WTC11 (cell line): ENCODE measurements at regions not wholly inside any gene's neighbourhood (a gene's known extent, or its start where the extent isn't known, plus 50 kb on each side); places are given as distances from the start of the nearest gene placed in this dataset.
"Not testable (repeated sequence)": the region's sequence is repeated elsewhere in the genome, so short reads cannot be mapped to it uniquely, and the experiment has no call there.

ENCODE experiments used
- ATAC-seq: fragments of 200-7000 bp; cut with Tn5 transposase; 2 replicates; pipeline ENCODE4 v1.10.0; 2021; ENCODE audit warnings: mild to moderate bottlenecking, moderate library complexity
- CTCF ChIA-PET: fragments of 300-600 bp; sonication (Branson Sonifier 250); formaldehyde crosslinking; loops from one replicate; lab custom pipeline; 2021; ENCODE audit warnings: antibody characterized with exemption; lab: Charles Lee
- POLR2A ChIA-PET: fragments of 350-600 bp; sonication (Branson Sonifier 250); formaldehyde crosslinking; loops from one replicate; lab custom pipeline; 2021; ENCODE audit warnings: antibody characterized with exemption; lab: Charles Lee
- DNase-seq: peaks from one replicate; pipeline ENCODE4 v3.0.0; 2021; ENCODE audit warnings: low spot score
- H3K27ac Mint-ChIP-seq: 2 replicates; pipeline ENCODE4 v1.8.0; 2021; ENCODE audit warnings: mixed read lengths
- H3K27me3 Mint-ChIP-seq: 2 replicates; pipeline ENCODE4 v1.8.0; 2021; ENCODE audit warnings: low read depth, mild to moderate bottlenecking, moderate library complexity, mixed read lengths
- H3K36me3 Mint-ChIP-seq: 2 replicates; pipeline ENCODE4 v1.8.0; 2021; ENCODE audit warnings: mixed read lengths
- H3K4me1 Mint-ChIP-seq: 2 replicates; pipeline ENCODE4 v1.8.0; 2022; ENCODE audit warnings: mixed read lengths
- H3K4me3 Mint-ChIP-seq: 2 replicates; pipeline ENCODE4 v1.8.0; 2021; ENCODE audit warnings: mild to moderate bottlenecking, moderate library complexity, mixed read lengths
- H3K9me3 Mint-ChIP-seq: 2 replicates; pipeline ENCODE4 v1.8.0; 2021; ENCODE audit warnings: mixed read lengths
- ATF1 ChIP-seq: sonication (generic); formaldehyde crosslinking; IDR thresholded peaks from 2 replicates; pipeline ENCODE4 v1.8.1; 2023; ENCODE audit warnings: mild to moderate bottlenecking, moderate library complexity, missing genetic modification reagents
- MXD4 ChIP-seq: fragments of 250-450 bp; sonication (Bioruptor Pico); IDR thresholded peaks from 2 replicates; pipeline ENCODE4 v1.8.0; 2021; ENCODE audit warnings: mild to moderate bottlenecking, moderate library complexity, borderline replicate concordance
- NFE2L1 ChIP-seq: sonication (generic); formaldehyde crosslinking; IDR thresholded peaks from 2 replicates; pipeline ENCODE4 v1.8.1; 2023; ENCODE audit warnings: missing genetic modification reagents
- NFYB ChIP-seq: sonication (generic); formaldehyde crosslinking; conservative IDR thresholded peaks from 2 replicates; pipeline ENCODE4 v1.8.0; 2022; ENCODE audit warnings: low read depth, missing genetic modification reagents
- OVOL2 ChIP-seq: fragments of 250-450 bp; sonication (Bioruptor Pico); IDR thresholded peaks from 2 replicates; pipeline ENCODE4 v1.9.0; 2021; ENCODE audit warnings: mild to moderate bottlenecking, borderline replicate concordance
- SOX15 ChIP-seq: fragments of 250-450 bp; sonication (Bioruptor Pico); IDR thresholded peaks from 2 replicates; pipeline ENCODE4 v1.9.0; 2021; ENCODE audit warnings: mild to moderate bottlenecking
- TEAD1 ChIP-seq: sonication (generic); formaldehyde crosslinking; IDR thresholded peaks from 2 replicates; pipeline ENCODE4 v1.8.0; 2022; ENCODE audit warnings: mild to moderate bottlenecking, missing genetic modification reagents
- ZBTB21 ChIP-seq: sonication (generic); formaldehyde crosslinking; IDR thresholded peaks from 2 replicates; pipeline ENCODE4 v1.8.1; 2023; ENCODE audit warnings: mild to moderate bottlenecking, missing genetic modification reagents, borderline replicate concordance
- ZNF317 ChIP-seq: sonication (generic); formaldehyde crosslinking; IDR thresholded peaks from 2 replicates; pipeline ENCODE4 v1.8.1; 2023; ENCODE audit warnings: low read depth, mild to moderate bottlenecking, moderate library complexity, missing genetic modification reagents, borderline replicate concordance
- ZNF671 ChIP-seq: fragments of 250-450 bp; sonication (Bioruptor Pico); IDR thresholded peaks from 2 replicates; pipeline ENCODE4 v1.8.0; 2021; ENCODE audit warnings: mild to moderate bottlenecking
- TF ChIP-seq, protein P1 (sequence below): sonication (generic); formaldehyde crosslinking; IDR thresholded peaks from 2 replicates; pipeline ENCODE4 v1.8.0; 2022; ENCODE audit warnings: mild to moderate bottlenecking, missing genetic modification reagents
- TF ChIP-seq, protein P2 (sequence below): sonication (generic); formaldehyde crosslinking; IDR thresholded peaks from 2 replicates; pipeline ENCODE4 v1.8.1; 2023; ENCODE audit warnings: mild to moderate bottlenecking, missing genetic modification reagents, moderate library complexity
- TF ChIP-seq, protein P3 (sequence below): fragments of 250-450 bp; sonication (Bioruptor Pico); IDR thresholded peaks from 2 replicates; pipeline ENCODE4 v1.9.0; 2021; ENCODE audit warnings: mild to moderate bottlenecking
- TF ChIP-seq, protein P4 (sequence below): fragments of 250-450 bp; sonication (Bioruptor Pico); IDR thresholded peaks from 2 replicates; pipeline ENCODE4 v1.9.0; 2021; ENCODE audit warnings: moderate library complexity, mild to moderate bottlenecking, inconsistent platforms, borderline replicate concordance

GRCh38 chr19:20271215-20271926 is 104.4 kb downstream of the ZNF486 start:
- TF ChIP-seq OVOL2 (CRISPR knock-in tag), result no peak
- Mint-ChIP-seq H3K27me3 (no peaks in the 10 kb centered on the region), H3K9me3 (no peaks in the 10 kb centered on the region), H3K36me3 (no peaks in the 10 kb centered on the region), H3K4me3 (no peak overlapping the region), H3K4me1 (peaks cover 33% of the 10 kb centered on the region), H3K27ac (no peak overlapping the region)
- DNase-seq, result no peak
- CTCF ChIA-PET, result no interaction called here
- no peak for ATAC-seq
- POLR2A ChIA-PET, result interaction anchor here (0.7 to 0.8 kb wide), 2 partner anchors 32 to 219 kb away, joined by 3 read pairs; no protein-coding TSS in a partner anchor

- no peak for TF ChIP-seq ATF1 (CRISPR knock-in tag)
- no peak for TF ChIP-seq NFE2L1 (CRISPR knock-in tag)
- TF ChIP-seq, protein P1, sequence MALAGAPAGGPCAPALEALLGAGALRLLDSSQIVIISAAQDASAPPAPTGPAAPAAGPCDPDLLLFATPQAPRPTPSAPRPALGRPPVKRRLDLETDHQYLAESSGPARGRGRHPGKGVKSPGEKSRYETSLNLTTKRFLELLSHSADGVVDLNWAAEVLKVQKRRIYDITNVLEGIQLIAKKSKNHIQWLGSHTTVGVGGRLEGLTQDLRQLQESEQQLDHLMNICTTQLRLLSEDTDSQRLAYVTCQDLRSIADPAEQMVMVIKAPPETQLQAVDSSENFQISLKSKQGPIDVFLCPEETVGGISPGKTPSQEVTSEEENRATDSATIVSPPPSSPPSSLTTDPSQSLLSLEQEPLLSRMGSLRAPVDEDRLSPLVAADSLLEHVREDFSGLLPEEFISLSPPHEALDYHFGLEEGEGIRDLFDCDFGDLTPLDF (CRISPR knock-in tag), result no peak
- TF ChIP-seq, protein P2, sequence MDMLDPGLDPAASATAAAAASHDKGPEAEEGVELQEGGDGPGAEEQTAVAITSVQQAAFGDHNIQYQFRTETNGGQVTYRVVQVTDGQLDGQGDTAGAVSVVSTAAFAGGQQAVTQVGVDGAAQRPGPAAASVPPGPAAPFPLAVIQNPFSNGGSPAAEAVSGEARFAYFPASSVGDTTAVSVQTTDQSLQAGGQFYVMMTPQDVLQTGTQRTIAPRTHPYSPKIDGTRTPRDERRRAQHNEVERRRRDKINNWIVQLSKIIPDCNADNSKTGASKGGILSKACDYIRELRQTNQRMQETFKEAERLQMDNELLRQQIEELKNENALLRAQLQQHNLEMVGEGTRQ (CRISPR knock-in tag), result no peak
- no peak for TF ChIP-seq NFYB
- TF ChIP-seq, protein P3, sequence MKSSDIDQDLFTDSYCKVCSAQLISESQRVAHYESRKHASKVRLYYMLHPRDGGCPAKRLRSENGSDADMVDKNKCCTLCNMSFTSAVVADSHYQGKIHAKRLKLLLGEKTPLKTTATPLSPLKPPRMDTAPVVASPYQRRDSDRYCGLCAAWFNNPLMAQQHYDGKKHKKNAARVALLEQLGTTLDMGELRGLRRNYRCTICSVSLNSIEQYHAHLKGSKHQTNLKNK (CRISPR knock-in tag), result no peak
- TF ChIP-seq SOX15 (CRISPR knock-in tag), result no peak
- TF ChIP-seq ZNF317 (CRISPR knock-in tag), result no peak
- no peak for TF ChIP-seq TEAD1 (CRISPR knock-in tag)
- TF ChIP-seq ZNF671, result no peak
- TF ChIP-seq MXD4 (CRISPR knock-in tag), result no peak
- no peak for TF ChIP-seq ZBTB21
- TF ChIP-seq, protein P4, sequence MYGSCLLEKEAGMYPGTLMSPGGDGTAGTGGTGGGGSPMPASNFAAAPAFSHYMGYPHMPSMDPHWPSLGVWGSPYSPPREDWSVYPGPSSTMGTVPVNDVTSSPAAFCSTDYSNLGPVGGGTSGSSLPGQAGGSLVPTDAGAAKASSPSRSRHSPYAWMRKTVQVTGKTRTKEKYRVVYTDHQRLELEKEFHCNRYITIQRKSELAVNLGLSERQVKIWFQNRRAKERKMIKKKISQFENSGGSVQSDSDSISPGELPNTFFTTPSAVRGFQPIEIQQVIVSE (CRISPR knock-in tag), result no peak
- Mint-ChIP-seq H3K27me3 (no peaks in the 10 kb centered on the region), H3K27ac (no peak overlapping the region), H3K4me1 (peaks cover 28% of the 10 kb centered on the region), H3K9me3 (no peaks in the 10 kb centered on the region), H3K4me3 (no peak overlapping the region), H3K36me3 (no peaks in the 10 kb centered on the region)
- no peak for ATAC-seq
- DNase-seq, result no peak
- POLR2A ChIA-PET, result no interaction called here
- CTCF ChIA-PET, result no interaction called here
These were observed 102.4 kb downstream of the ZNF486 start for GRCh38 chr19:20269461-20269860.

- H3K9me3 Mint-ChIP-seq, H3K36me3 Mint-ChIP-seq, ATAC-seq, DNase-seq, POLR2A ChIA-PET, H3K27me3 Mint-ChIP-seq: not testable (repeated sequence)
- TF ChIP-seq TEAD1 (CRISPR knock-in tag), result peak; percentile 68; the same call in 1 of the 2 replicates
- peak overlapping the region; percentile 98 for H3K27ac Mint-ChIP-seq
- CTCF ChIA-PET, result interaction anchor here (1.2 to 2.5 kb wide), 2 partner anchors 14 to 99 kb away, joined by 5 to 10 read pairs; no protein-coding TSS in a partner anchor
- peak overlapping the region; percentile 13; the same call in 1 of the 2 replicates for H3K4me3 Mint-ChIP-seq
- peaks cover 54% of the 10 kb centered on the region for H3K4me1 Mint-ChIP-seq
These were observed 94.5 kb downstream of the ZNF486 start for GRCh38 chr19:20261513-20261912.

DNA sequence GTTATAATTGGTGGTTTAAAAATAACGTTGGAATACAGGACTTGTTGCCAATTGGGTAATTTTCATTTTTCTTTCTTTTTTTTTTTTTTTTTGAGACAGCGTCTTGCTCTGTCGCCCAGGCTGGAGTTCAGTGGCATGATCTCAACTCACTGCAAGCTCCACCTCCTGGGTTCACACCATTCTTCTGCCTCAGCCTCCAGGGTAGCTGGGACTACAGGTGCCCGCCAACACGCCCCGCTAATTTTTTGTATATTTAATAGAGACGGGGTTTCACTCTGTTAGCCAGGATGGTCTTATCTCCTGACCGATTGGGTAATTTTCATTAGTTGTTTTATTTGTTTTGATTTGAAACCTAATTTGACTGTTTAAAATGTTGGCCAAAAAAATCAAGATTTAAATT is 93.7 kb downstream of the ZNF486 start:
- peak overlapping the region; percentile 13; the same call in 1 of the 2 replicates for H3K4me3 Mint-ChIP-seq
- H3K27me3 Mint-ChIP-seq, H3K36me3 Mint-ChIP-seq, DNase-seq, H3K9me3 Mint-ChIP-seq, ATAC-seq: not testable (repeated sequence)
- peaks cover 59% of the 10 kb centered on the region for H3K4me1 Mint-ChIP-seq
- ChIA-PET POLR2A (interaction anchor here (0.7 to 1.0 kb wide), 2 partner anchors 22 to 933 kb away, joined by 4 to 6 read pairs; no protein-coding TSS in a partner anchor), CTCF (interaction anchor here (0.7 to 2.5 kb wide), 3 partner anchors 14 to 1245 kb away, joined by 4 to 10 read pairs (median 5); partner anchors contain the start of gene ZNF429)
- peak overlapping the region; percentile 93 for H3K27ac Mint-ChIP-seq
